ENCODE measurements at regions not wholly inside any gene's neighbourhood (a gene's known extent, or its start where the extent isn't known, plus 50 kb on each side); places are given as distances from the start of the nearest gene placed in this dataset.

DNA sequence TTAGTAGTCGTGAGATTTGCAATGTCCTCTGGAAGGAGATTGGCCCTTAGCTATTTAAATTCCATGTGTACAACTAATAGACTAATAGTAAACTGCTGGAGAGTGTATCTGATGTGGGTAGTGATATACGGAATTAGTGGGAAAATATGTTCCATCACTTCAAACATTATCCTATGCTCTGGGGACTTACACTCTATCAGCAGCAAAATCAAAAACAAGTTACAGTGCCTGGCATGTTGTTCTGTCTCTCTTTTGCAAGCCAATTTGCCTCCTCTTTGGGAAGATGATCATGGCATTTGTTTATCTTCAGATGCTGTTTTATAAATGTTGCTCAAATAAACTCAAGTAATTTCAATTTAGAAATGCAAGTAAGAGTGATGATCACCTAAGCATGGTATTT, 311.9 kb upstream of the ACO1 start:
- TF ChIP-seq POLR2AphosphoS5 (IDR thresholded peaks at IDR 0.05; ENCODE audit: insufficient read depth, low read depth, low read length) (no peak), EZH2 (IDR thresholded peaks at IDR 0.05; ENCODE audit: borderline replicate concordance, low read depth, low read length, severe bottlenecking) (no peak), POLR2A (IDR thresholded peaks at IDR 0.05; ENCODE audit: low read depth, low read length) (no peak)
- TF ChIP-seq, protein P1, sequence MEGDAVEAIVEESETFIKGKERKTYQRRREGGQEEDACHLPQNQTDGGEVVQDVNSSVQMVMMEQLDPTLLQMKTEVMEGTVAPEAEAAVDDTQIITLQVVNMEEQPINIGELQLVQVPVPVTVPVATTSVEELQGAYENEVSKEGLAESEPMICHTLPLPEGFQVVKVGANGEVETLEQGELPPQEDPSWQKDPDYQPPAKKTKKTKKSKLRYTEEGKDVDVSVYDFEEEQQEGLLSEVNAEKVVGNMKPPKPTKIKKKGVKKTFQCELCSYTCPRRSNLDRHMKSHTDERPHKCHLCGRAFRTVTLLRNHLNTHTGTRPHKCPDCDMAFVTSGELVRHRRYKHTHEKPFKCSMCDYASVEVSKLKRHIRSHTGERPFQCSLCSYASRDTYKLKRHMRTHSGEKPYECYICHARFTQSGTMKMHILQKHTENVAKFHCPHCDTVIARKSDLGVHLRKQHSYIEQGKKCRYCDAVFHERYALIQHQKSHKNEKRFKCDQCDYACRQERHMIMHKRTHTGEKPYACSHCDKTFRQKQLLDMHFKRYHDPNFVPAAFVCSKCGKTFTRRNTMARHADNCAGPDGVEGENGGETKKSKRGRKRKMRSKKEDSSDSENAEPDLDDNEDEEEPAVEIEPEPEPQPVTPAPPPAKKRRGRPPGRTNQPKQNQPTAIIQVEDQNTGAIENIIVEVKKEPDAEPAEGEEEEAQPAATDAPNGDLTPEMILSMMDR (IDR thresholded peaks at IDR 0.05; ENCODE audit: extremely low read depth in 1 of 2, insufficient read depth in 1 of 2, low read depth in 1 of 2, low read length in 2 of 2), result no peak
